LNCAP (cell line): ENCODE measurements at regions not wholly inside any gene's neighbourhood (a gene's known extent, or its start where the extent isn't known, plus 50 kb on each side); places are given as distances from the start of the nearest gene placed in this dataset.

ENCODE experiments used
- CTCF ChIP-seq: fragments of 450-650 bp; IDR thresholded peaks from 2 replicates; pipeline ENCODE4 v1.5.1; 2017; ENCODE audit warnings: mild to moderate bottlenecking

- TF ChIP-seq CTCF: no peak
Observed at GRCh38 chr3:20543535-20544226, 357.7 kb upstream of the SGO1 start.

- no peak for TF ChIP-seq CTCF
Observed at GRCh38 chr3:20540066-20540465, 354.1 kb upstream of the SGO1 start.

GRCh38 chr3:20539666-20540065 lies 353.7 kb upstream of the SGO1 start:
- TF ChIP-seq CTCF: no peak

GRCh38 chr3:20537234-20537633 lies 351.2 kb upstream of the SGO1 start:
- TF ChIP-seq CTCF: no peak

GRCh38 chr3:20529911-20530310 lies 343.9 kb upstream of the SGO1 start:
- TF ChIP-seq CTCF: no peak

- no peak for TF ChIP-seq CTCF
Observed at GRCh38 chr3:20528180-20528770, 342.3 kb upstream of the SGO1 start.

- TF ChIP-seq CTCF: no peak
Observed at GRCh38 chr3:20527368-20527767, 341.4 kb upstream of the SGO1 start.
